Stimulated activated effector memory CD8-positive, alpha-beta T cell treated with anti-CD3 and anti-CD28 coated beads, Interleukin-12 subunit alpha, Interleukin-12 subunit beta, amount 100 ng/mL, for 72 hours (primary cell): ENCODE measurements at regions not wholly inside any gene's neighbourhood (a gene's known extent, or its start where the extent isn't known, plus 50 kb on each side); places are given as distances from the start of the nearest gene placed in this dataset.

Experiments used
- ATAC-seq: fragments of 150-1000 bp; cut with Tn5 transposase; 2 replicates; pipeline ENCODE4 v1.10.0; 2021
- DNase-seq, 2 donors: peaks; one replicate each; pipeline ENCODE4 v3.0.0; 2021 to 2022; ENCODE audit warnings: low spot score in 2 of 2
- H3K27ac Mint-ChIP-seq: one replicate; pipeline ENCODE4 v1.8.0; 2022; ENCODE audit warnings: mild to moderate bottlenecking, mixed read lengths
- H3K36me3 Mint-ChIP-seq: one replicate; pipeline ENCODE4 v1.8.0; 2022; ENCODE audit warnings: mild to moderate bottlenecking, mixed read lengths
- H3K4me1 Mint-ChIP-seq: one replicate; pipeline ENCODE4 v1.8.0; 2022; ENCODE audit warnings: mixed read lengths
- H3K4me3 Mint-ChIP-seq: one replicate; pipeline ENCODE4 v1.8.0; 2022; ENCODE audit warnings: mild to moderate bottlenecking, mixed read lengths
- H3K9me3 Mint-ChIP-seq: one replicate; pipeline ENCODE4 v1.8.0; 2022; ENCODE audit warnings: mixed read lengths

DNA sequence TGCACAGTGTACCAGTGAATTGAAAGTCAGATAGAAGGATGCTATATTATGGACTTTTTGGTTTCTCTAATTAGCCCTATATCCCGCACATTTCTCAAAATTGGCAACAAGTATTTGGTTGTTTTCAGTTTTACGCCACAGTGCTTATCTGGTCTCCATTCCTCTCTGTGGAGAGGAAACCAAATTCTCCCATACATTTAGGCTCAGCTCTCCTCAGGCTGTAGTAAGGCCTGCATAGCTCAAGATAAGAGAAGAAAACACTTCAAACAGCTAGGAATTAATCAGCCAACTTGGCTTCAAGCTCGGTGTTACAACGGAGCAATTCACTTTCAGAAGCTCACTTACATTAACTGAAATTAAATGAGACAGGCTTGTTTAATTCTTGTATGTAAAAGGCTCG is 263.2 kb downstream of the PDHA2 start:
- Mint-ChIP-seq H3K27ac (no peak overlapping the region), H3K9me3 (peaks cover 21% of the 10 kb centered on the region), H3K36me3 (no peaks in the 10 kb centered on the region), H3K4me3 (no peak overlapping the region), H3K4me1 (no peaks in the 10 kb centered on the region)
- DNase-seq (no peak), ATAC-seq (no peak)

DNA sequence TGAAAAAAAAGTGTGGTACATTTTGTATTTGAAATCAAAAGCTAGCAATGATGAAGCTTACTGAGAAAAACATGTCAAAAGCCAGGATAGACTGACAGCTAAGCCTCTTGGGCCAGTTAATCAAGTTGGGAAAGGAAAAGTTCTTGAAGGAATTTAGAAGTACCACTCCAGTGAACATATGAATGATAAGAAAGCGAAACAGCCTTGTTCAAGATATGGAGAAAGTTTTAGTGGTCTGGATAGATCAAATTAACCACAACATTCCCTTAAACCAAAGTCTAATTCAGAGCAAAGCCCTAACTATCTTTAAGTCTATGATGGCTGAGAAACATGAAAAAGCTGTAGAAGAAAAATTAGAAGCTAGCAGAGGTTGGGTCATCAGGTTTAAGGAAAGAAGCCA is 268.3 kb downstream of the PDHA2 start:
- DNase-seq = no peak
- Mint-ChIP-seq H3K27ac (no peak overlapping the region), H3K4me1 (no peaks in the 10 kb centered on the region), H3K36me3 (no peaks in the 10 kb centered on the region), H3K4me3 (no peak overlapping the region), H3K9me3 (peaks cover 24% of the 10 kb centered on the region)
- ATAC-seq = no peak

DNA sequence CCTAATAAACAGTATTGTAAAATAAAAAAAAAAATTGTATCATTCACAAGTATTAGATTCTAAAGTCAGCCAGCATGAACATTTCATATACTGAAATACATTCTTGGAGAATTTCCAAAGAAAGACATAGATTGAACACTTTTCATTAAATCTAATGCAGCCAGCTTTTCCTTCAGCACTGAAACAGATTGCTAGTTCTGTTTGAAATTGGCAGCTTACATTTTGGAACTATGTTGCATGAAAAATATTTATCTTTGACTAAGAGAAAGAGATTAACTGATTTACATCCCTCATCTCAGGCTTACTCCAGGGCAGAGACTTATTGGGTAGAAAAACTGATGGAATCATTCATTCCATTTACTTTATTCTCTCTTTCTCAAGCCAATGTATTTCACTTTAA is 272.7 kb downstream of the PDHA2 start:
- peaks cover 39% of the 10 kb centered on the region for H3K9me3 Mint-ChIP-seq
- no peak for DNase-seq
- H3K4me1 Mint-ChIP-seq = no peaks in the 10 kb centered on the region

DNA sequence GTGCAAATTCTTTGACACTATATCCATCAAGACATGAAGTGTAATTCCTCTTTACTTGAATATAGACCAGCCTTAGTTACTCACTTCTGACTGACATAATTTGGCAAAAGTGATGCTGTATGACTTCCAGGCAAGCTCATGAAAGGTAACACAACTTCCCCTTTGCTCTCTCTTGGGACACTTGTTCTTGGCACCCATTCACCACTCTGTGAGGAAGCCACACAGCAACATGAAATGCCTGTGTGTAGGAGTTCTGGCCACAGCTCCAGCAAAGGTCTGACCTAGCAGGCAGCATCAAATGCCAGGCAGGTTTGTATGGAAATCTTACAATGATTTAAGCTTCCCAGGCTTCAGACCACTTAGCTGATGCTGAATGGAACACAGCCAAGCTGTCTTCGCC is 280.3 kb downstream of the PDHA2 start:
- H3K36me3 Mint-ChIP-seq = no peaks in the 10 kb centered on the region
- H3K27ac Mint-ChIP-seq = no peak overlapping the region
- peaks cover 24% of the 10 kb centered on the region for H3K9me3 Mint-ChIP-seq
- no peaks in the 10 kb centered on the region for H3K4me1 Mint-ChIP-seq
- ATAC-seq (no peak), DNase-seq (no peak)
- no peak overlapping the region for H3K4me3 Mint-ChIP-seq

More for the DNA sequence above, 272.7 kb downstream of the PDHA2 start:
- no peak overlapping the region for H3K27ac Mint-ChIP-seq
- H3K4me3 Mint-ChIP-seq = no peak overlapping the region
- no peaks in the 10 kb centered on the region for H3K36me3 Mint-ChIP-seq
- ATAC-seq = no peak

DNA sequence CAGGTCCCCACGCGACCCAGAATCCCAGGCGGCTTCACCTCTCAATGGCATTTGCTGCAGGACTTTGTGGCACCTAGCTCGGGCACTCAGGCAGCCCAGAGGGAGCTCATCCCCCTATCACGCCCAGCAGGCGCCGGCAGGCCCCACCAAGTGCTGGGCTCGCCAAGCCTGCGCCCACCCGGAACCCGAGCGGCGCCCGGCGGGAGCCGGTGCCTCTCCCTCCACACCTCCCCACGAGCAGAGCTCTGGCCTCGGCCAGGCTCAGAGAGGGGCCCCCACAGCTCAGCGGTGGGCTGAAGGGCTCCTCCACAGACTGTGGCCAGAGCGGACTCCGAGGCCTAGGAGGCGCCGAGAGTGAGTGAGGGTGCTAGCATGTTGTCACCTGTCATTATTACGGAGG is 286.3 kb downstream of the PDHA2 start:
- H3K27ac Mint-ChIP-seq = no peak overlapping the region
- DNase-seq (no peak), ATAC-seq (peak; percentile 26)
- H3K4me3 Mint-ChIP-seq = no peak overlapping the region
- H3K4me1 Mint-ChIP-seq = no peaks in the 10 kb centered on the region
- H3K9me3 Mint-ChIP-seq = peaks cover 24% of the 10 kb centered on the region
- H3K36me3 Mint-ChIP-seq = no peaks in the 10 kb centered on the region

DNA sequence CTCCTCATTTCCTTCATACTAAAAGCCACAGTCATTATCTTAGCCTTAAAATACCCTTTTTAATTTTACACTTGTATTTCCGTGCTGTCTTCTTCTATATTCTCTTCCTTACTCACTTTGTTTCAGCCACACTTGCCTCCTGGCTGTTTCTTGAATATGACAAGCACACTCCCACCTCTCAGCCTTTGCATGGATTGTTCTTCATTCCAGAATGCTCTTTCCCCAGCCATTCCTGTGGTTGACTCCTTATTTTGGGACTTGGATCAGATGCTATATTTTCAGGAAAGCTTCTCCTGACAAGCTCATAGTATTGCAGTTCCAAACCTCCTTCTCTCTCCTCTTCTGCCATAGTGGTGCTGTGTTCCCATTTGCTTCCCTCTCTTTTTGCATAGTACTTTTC is 291.3 kb downstream of the PDHA2 start:
- DNase-seq (no peak), ATAC-seq (no peak)
- no peaks in the 10 kb centered on the region for H3K36me3 Mint-ChIP-seq
- no peak overlapping the region for H3K27ac Mint-ChIP-seq
- peaks cover 16% of the 10 kb centered on the region for H3K9me3 Mint-ChIP-seq
- H3K4me1 Mint-ChIP-seq = no peaks in the 10 kb centered on the region
- H3K4me3 Mint-ChIP-seq = no peak overlapping the region

DNA sequence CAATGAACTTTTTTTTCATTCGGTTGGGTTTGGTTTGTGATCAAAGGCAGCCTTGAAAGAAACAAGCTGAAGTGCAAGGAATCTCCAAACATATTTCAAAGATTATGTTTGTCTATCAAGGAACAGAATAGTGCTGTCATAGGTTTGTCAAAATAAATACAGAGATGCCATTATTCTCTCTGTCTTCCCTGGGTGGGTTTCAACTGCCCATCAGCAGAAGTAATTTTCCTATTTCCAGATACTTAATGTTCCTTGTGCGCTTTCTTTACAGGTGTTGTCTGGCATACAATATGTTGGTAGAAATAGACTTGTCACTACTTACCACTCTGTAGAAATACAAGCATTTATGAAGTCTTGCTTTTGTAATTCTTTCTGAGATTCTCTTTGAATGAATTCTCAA is 294.9 kb downstream of the PDHA2 start:
- no peak for DNase-seq
- H3K27ac Mint-ChIP-seq = no peak overlapping the region
- no peak overlapping the region for H3K4me3 Mint-ChIP-seq
- ATAC-seq = no peak
- H3K9me3 Mint-ChIP-seq = peaks cover 10% of the 10 kb centered on the region
- H3K4me1 Mint-ChIP-seq = no peaks in the 10 kb centered on the region
- H3K36me3 Mint-ChIP-seq = no peaks in the 10 kb centered on the region

DNA sequence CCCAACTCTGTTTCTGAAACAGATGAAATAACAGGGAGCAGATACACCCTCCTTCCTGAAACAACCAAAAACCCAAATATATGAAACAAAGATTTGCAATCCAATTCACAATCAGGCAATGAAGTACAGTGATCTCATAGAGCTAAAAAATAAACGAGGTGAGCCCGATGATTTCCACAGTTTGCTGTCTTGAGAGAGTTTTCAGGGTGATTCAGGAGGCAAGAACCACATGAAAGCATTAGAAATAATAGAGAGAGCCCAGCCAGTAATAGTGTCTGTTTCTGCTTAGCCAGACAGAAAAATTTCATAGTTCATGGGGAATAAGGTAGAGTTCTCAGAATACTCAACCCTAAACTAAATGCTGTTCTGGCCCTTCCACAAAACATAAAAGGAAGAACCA is 296.2 kb downstream of the PDHA2 start:
- Mint-ChIP-seq H3K27ac (no peak overlapping the region), H3K36me3 (no peaks in the 10 kb centered on the region), H3K9me3 (peaks cover 10% of the 10 kb centered on the region), H3K4me3 (no peak overlapping the region), H3K4me1 (no peaks in the 10 kb centered on the region)
- ATAC-seq (no peak), DNase-seq (no peak)

DNA sequence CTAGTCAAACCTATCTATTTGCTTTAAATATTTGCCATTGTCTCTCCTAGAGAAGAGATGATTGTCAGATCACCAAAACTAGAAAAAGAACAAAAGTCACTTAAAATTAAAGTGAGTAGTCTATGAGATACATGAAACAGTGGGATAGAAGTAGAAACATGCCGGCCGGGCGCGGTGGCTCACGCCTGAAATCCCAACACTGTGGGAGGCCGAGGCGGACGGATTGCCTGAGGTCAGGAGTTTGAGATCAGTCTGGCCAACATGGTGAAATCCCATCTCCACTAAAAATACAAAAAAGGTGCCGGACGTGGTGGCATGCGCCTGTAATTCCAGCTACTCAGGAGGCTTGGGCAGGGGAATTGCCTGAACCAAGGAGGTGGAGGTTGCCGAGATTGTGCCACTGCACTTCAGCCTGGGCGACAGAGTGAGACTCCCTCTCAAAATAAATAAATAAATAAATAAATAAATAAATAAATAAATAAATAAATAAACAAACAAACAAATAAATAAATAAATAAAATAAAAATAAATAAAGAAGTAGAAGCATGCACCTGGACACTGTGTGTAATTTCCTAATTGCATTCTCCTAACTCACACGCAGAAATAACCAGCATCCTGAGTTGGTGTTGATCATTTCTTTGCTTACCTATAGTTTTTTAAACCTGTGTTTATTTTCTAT is 299.5 kb downstream of the PDHA2 start:
- DNase-seq (no peak), ATAC-seq (no peak)
- Mint-ChIP-seq H3K27ac (no peak overlapping the region), H3K4me1 (no peaks in the 10 kb centered on the region), H3K4me3 (no peak overlapping the region), H3K9me3 (peaks cover 16% of the 10 kb centered on the region), H3K36me3 (no peaks in the 10 kb centered on the region)

DNA sequence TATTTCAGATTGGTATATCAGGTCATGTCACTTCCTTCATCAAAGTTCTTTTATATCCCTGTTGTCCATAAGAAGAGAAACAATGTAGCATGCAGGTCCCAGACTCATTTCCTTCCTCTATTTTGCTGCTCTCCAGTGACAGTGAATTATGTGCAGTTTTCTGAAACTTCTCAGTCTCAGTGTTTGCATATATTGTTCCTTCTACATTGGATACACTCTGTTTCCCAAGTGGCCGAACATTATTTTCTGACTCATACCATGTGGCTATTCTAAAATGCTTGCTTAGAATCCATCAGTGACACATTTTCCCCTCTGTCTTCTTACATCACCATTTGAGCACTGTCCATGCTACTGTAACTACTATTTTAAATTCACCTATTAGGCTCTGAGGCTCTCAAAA is 305.7 kb downstream of the PDHA2 start:
- Mint-ChIP-seq H3K27ac (no peak overlapping the region), H3K4me1 (no peaks in the 10 kb centered on the region), H3K9me3 (peaks cover 19% of the 10 kb centered on the region), H3K4me3 (no peak overlapping the region), H3K36me3 (no peaks in the 10 kb centered on the region)
- ATAC-seq = no peak
- no peak for DNase-seq

DNA sequence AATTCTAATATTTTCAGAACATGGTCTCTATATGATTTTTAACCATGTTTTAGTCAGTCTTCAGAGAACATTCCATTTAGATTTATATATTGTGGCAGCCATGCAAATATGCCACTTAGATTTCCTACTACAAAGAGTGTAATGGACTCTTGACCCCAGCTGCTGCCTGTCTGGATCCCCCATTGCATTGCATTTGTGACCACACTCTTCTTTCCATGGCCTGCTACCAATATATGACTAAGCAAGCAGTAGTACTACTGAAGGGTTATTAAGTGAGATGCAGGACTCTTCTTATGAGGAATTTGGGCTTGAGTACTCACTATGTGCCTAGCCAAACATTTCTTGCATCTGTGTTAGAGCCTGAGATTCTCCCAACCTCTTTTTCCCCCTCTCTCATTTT is 306.8 kb downstream of the PDHA2 start:
- no peak for ATAC-seq
- Mint-ChIP-seq H3K4me1 (no peaks in the 10 kb centered on the region), H3K27ac (no peak overlapping the region), H3K4me3 (no peak overlapping the region), H3K9me3 (peaks cover 17% of the 10 kb centered on the region), H3K36me3 (no peaks in the 10 kb centered on the region)
- no peak for DNase-seq

DNA sequence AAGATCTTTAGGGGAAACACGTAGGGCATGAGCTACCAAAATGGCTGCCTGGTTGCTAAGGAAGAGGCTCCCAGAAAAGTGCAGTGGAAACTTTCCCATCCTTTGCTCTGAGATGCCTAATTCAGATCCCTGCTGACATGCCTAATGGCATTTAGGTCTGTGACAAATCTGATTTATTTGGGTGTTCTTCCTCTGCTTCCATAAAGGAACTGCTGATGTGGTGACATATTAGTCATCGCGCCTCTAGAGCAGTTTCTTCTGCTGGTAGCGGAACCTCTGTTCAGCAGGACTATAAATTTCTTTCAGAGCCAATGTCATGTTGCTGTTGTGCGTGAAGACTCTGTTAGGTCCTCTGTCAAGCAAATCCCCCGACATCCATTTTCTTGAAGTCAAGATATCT is 310.0 kb downstream of the PDHA2 start:
- Mint-ChIP-seq H3K27ac (no peak overlapping the region), H3K4me3 (no peak overlapping the region), H3K9me3 (peaks cover 9% of the 10 kb centered on the region), H3K4me1 (no peaks in the 10 kb centered on the region), H3K36me3 (no peaks in the 10 kb centered on the region)
- ATAC-seq (no peak), DNase-seq (no peak)

DNA sequence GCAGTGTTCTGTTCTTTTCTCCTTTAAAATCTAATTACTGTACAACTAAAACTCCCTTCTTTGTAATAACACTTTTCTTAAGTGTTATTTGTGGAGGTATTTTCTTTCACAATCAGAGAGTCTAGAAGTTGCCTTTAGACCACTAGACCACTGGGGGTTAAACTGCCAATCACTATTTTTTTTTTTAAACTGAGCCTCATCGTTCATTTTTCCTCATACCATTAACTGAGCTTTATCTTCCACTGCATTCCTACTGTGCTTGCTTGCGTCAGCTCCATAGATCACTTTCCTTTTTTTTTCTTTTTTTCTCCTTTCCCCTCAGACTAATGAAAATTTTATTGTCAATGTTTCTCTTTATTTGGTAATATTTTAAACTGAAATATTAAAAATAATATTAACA is 310.6 kb downstream of the PDHA2 start:
- Mint-ChIP-seq H3K4me1 (no peaks in the 10 kb centered on the region), H3K27ac (no peak overlapping the region), H3K9me3 (peaks cover 10% of the 10 kb centered on the region), H3K36me3 (no peaks in the 10 kb centered on the region), H3K4me3 (no peak overlapping the region)
- ATAC-seq (no peak), DNase-seq (no peak)

DNA sequence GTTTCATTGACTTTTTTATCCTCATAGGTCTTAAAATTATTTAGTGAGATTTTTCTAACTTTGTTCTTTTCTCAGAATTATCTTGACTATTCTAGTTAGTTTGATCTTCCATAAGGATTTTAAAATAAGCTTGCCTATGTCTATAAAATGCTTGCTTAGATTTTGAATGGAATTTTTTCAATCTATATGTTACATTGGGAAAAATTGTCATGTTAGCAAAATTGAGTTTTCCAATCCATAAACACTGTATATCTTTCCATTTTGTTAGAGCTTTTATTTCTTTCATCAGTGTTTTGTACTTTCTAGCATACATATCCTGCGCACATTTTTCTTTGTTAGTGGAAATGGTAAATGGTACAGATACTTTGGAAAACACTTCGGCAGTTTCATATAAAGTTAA is 312.9 kb downstream of the PDHA2 start:
- ATAC-seq (no peak), DNase-seq (no peak)
- Mint-ChIP-seq H3K9me3 (peaks cover 7% of the 10 kb centered on the region), H3K4me3 (no peak overlapping the region), H3K36me3 (no peaks in the 10 kb centered on the region), H3K27ac (no peak overlapping the region), H3K4me1 (no peaks in the 10 kb centered on the region)

DNA sequence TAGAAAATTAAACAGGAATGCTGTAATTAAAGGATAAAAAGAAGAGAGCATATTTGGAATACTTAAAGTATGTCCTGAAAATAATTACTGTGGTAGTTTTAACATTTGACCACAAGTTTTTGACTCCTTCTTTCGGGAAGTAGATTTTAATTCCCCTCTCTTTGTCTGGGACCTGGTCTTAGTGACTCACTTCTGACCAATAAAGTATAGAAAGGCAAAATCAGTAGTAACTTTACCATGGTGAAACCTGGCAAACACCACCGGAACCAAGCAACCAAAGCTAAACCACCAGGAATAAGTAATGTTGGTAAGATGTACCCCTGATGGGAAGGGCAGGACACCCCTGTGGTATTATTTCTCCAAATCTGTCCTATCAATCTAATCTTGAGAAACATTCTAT is 314.8 kb downstream of the PDHA2 start:
- Mint-ChIP-seq H3K27ac (no peak overlapping the region), H3K4me3 (no peak overlapping the region), H3K4me1 (no peaks in the 10 kb centered on the region), H3K9me3 (peaks cover 6% of the 10 kb centered on the region), H3K36me3 (no peaks in the 10 kb centered on the region)
- ATAC-seq (no peak), DNase-seq (no peak)

DNA sequence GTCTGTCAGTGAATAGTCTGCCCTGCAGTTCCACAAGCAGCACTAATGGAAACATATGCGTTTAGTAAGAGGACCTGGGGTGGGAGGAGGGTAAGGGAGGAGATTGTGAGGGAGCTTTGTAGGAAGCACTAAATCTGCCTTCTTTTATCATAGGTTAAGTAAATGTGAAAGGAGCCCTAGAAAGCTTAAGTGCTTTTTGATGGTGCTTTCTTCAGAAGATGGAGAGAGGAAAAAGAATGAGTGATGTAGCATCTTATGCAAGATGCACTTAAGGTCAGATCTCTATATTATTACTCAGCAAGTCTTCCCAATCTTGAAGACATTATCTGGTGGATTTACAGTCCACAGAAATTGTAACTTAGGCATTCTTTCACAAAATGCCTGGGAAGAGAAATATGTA is 322.7 kb downstream of the PDHA2 start:
- Mint-ChIP-seq H3K9me3 (peaks cover 9% of the 10 kb centered on the region), H3K27ac (no peak overlapping the region), H3K4me1 (no peaks in the 10 kb centered on the region), H3K36me3 (no peaks in the 10 kb centered on the region), H3K4me3 (no peak overlapping the region)
- no peak for DNase-seq
- no peak for ATAC-seq

DNA sequence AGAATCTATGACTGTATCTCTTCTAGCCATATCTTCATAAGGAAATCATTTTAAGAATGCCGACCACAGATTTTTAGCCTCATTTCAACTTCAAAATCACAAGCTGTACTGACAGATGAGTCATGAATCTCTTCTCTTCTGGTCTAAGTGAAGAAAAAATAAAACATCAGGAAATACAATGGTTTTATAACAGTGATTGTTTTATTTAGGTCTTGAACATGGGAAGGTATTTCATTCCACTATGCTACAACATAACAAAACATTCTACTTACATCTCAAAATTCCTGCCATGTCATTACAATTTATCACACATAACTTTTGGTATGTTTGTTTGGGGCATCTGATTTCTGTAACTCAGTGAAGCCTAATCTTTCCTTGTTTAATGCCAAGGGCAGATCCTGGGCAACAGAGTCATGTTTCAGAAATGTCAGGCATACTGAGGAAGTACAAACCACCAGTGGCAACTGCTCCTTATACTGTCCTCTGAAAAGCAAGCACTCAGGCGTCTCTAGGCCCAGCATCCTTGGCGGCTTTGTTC is 325.0 kb downstream of the PDHA2 start:
- Mint-ChIP-seq H3K27ac (no peak overlapping the region), H3K36me3 (no peaks in the 10 kb centered on the region), H3K4me3 (no peak overlapping the region), H3K9me3 (peaks cover 7% of the 10 kb centered on the region), H3K4me1 (no peaks in the 10 kb centered on the region)
- ATAC-seq (no peak), DNase-seq (no peak)
